Fibroblast of lung (primary cell): ENCODE measurements at regions not wholly inside any gene's neighbourhood (a gene's known extent, or its start where the extent isn't known, plus 50 kb on each side); places are given as distances from the start of the nearest gene placed in this dataset.

Experiments
- DNase-seq, 2 donors: peaks; one replicate each; pipeline versions ENCODE4 v3.0.0 to v3.0.0-alpha.2; 2010; ENCODE audit warnings: low read depth in 2 of 2
- H2AFZ ChIP-seq: 2 replicates; pipeline ENCODE4 v1.5.1; 2012; ENCODE audit warnings: low read length, control low read depth, inconsistent platforms
- H3K27ac ChIP-seq: 2 replicates; pipeline ENCODE4 v1.5.1; 2011; ENCODE audit warnings: low read length, control low read depth; ENCODE audit not compliant: insufficient read depth
- H3K27me3 ChIP-seq: 2 replicates; pipeline ENCODE4 v1.5.1; 2011; ENCODE audit warnings: mild to moderate bottlenecking, low read length; ENCODE audit not compliant: control insufficient read depth, insufficient read depth
- H3K36me3 ChIP-seq: 2 replicates; pipeline ENCODE4 v1.5.1; 2011; ENCODE audit warnings: low read length; ENCODE audit not compliant: control insufficient read depth, insufficient read depth
- H3K4me1 ChIP-seq: 2 replicates; pipeline ENCODE4 v1.5.1; 2011; ENCODE audit warnings: low read length; ENCODE audit not compliant: control insufficient read depth, insufficient read depth; ENCODE audit errors: extremely low read depth
- H3K4me2 ChIP-seq: 2 replicates; pipeline ENCODE4 v1.5.1; 2011; ENCODE audit warnings: low read length, control low read depth; ENCODE audit not compliant: insufficient read depth; ENCODE audit errors: extremely low read depth
- H3K4me3 ChIP-seq, 4 experiments: fragments of 200-600 bp in 1 of 4; sonication (generic) in 1 of 4; replicated peaks in 1 of 4; 2 replicates each; pipeline ENCODE4 v1.5.1; 2011 to 2016; ENCODE audit warnings: low read length in 4 of 4, low read depth in 3 of 4, mild to moderate bottlenecking in 3 of 4, control low read depth in 2 of 4, inconsistent platforms in 1 of 4, mixed read lengths in 1 of 4; ENCODE audit not compliant: insufficient read depth in 1 of 4; ENCODE audit errors: control extremely low read depth in 1 of 4
- H3K79me2 ChIP-seq: 2 replicates; pipeline ENCODE4 v1.5.1; 2012; ENCODE audit warnings: mild to moderate bottlenecking, low read length, inconsistent platforms; ENCODE audit not compliant: control insufficient read depth, insufficient read depth
- H3K9ac ChIP-seq: 2 replicates; pipeline ENCODE4 v1.5.1; 2011; ENCODE audit warnings: mild to moderate bottlenecking, low read length, control low read depth; ENCODE audit not compliant: insufficient read depth
- H3K9me3 ChIP-seq: 2 replicates; pipeline ENCODE4 v1.5.1; 2012; ENCODE audit warnings: low read depth, low read length; ENCODE audit not compliant: control insufficient read depth, insufficient read depth
- H4K20me1 ChIP-seq: 2 replicates; pipeline ENCODE4 v1.5.1; 2011; ENCODE audit warnings: low read length; ENCODE audit not compliant: control insufficient read depth, insufficient read depth; ENCODE audit errors: extremely low read depth
- EZH2 ChIP-seq: IDR thresholded peaks from 2 replicates; pipeline ENCODE4 v1.5.1; 2012; ENCODE audit warnings: low read length, control low read depth, mild to moderate bottlenecking; ENCODE audit errors: missing control alignments
- TF ChIP-seq, protein P1 (sequence below), 2 donors: IDR thresholded peaks in 1 of 2; conservative IDR thresholded peaks in 1 of 2; 1 replicate in 1 of 2; 2 replicates in 1 of 2; pipeline ENCODE4 v1.5.1; 2011 to 2012; ENCODE audit warnings: low read length in 2 of 2, control low read depth in 1 of 2, inconsistent platforms in 1 of 2, low read depth in 1 of 2, mild to moderate bottlenecking in 1 of 2

DNA sequence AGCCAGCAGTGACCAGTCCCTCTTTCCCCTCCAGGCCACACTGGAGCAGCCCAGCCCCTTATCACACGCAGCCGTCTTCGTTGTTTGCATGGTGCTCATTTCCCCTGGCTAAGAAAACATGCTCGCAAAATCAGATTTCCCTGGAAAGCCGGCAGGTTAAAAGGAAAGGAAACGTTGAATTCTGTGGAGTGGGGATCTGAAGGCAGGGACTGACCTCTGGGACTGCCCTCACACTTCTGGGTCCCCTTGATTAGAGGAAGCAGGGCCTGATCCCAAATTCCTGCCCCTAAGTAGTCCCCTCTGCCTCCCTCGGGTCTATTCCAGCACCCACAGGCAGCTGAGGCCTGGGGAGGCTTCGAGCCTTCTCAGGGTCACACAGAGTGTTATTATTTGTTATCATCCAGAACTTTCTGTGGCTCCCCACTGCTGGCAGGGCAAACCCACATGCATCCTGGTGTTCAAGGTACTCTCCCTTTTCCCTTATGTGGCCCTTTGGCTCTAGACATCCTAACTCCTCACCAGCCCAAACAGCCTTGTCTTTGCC lies 125.2 kb upstream of the ZBTB40 start:
- Histone ChIP-seq H3K4me1 (no peaks in the 10 kb centered on the region), H3K9me3 (no peaks in the 10 kb centered on the region), H2AFZ (no peak overlapping the region), H3K9ac (no peak overlapping the region), H3K4me3 (no peak overlapping the region), H3K4me2 (no peak overlapping the region), H3K36me3 (no peaks in the 10 kb centered on the region), H3K27me3 (peaks cover 7% of the 10 kb centered on the region), H3K27ac (no peak overlapping the region), H3K79me2 (no peaks in the 10 kb centered on the region), H4K20me1 (no peaks in the 10 kb centered on the region)
- TF ChIP-seq, protein P1, sequence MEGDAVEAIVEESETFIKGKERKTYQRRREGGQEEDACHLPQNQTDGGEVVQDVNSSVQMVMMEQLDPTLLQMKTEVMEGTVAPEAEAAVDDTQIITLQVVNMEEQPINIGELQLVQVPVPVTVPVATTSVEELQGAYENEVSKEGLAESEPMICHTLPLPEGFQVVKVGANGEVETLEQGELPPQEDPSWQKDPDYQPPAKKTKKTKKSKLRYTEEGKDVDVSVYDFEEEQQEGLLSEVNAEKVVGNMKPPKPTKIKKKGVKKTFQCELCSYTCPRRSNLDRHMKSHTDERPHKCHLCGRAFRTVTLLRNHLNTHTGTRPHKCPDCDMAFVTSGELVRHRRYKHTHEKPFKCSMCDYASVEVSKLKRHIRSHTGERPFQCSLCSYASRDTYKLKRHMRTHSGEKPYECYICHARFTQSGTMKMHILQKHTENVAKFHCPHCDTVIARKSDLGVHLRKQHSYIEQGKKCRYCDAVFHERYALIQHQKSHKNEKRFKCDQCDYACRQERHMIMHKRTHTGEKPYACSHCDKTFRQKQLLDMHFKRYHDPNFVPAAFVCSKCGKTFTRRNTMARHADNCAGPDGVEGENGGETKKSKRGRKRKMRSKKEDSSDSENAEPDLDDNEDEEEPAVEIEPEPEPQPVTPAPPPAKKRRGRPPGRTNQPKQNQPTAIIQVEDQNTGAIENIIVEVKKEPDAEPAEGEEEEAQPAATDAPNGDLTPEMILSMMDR (conservative IDR thresholded peaks at IDR 0.05 in 1 of 2, IDR thresholded peaks at IDR 0.05 in 1 of 2; ENCODE audit: low read depth in 1 of 2, low read length in 2 of 2): no peak
- TF ChIP-seq EZH2: no peak
- DNase-seq: no peak

DNA sequence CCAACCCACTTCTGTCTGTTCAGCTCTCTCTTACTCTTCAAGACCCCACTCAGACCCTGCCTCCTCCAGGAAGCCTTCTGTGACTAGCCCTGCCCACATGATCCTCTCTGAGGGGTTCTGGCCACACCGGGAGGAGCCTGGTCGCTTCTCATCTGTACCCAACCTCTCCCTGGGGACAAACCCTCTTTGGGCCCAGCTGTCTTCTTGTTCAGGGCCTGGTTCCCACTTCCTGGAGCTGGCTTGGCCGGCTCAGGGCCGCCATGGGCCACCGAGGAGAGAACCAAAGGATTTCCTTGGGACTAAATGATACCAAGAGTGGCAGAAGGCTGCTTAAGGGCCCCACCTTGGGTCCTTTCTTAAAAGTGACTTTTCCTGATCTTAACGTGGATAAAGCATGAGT lies 124.7 kb upstream of the ZBTB40 start:
- no peak overlapping the region for H3K9ac ChIP-seq
- no peaks in the 10 kb centered on the region for H3K36me3 ChIP-seq
- no peaks in the 10 kb centered on the region for H3K9me3 ChIP-seq
- no peak overlapping the region for H3K4me3 ChIP-seq
- H4K20me1 ChIP-seq: no peaks in the 10 kb centered on the region
- H3K79me2 ChIP-seq: no peaks in the 10 kb centered on the region
- no peak overlapping the region for H3K27ac ChIP-seq
- H3K4me1 ChIP-seq: no peaks in the 10 kb centered on the region
- no peak overlapping the region for H2AFZ ChIP-seq
- peaks cover 7% of the 10 kb centered on the region for H3K27me3 ChIP-seq
- no peak for TF ChIP-seq EZH2
- TF ChIP-seq, protein P1 (conservative IDR thresholded peaks at IDR 0.05 in 1 of 2, IDR thresholded peaks at IDR 0.05 in 1 of 2; ENCODE audit: low read depth in 1 of 2, low read length in 2 of 2): no peak
- no peak for DNase-seq
- no peak overlapping the region for H3K4me2 ChIP-seq

DNA sequence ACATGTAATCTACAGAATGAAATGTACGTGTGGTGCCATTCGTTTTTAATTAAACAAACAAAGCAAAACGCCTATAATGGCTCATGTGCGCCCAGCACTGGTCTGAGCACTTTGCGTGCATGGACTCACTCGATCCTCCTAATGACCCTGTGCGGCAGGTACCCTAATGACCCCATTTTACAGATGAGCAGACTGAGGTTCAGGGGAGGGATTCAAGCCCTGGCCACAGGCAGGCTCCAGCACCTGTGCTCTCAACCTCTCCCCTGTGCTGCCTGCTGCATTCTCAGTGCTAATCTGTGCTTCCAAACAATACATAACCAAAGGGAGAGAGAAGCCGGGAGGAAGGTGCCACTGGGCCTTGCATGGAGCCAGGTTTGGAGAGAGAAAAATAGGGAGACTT lies 124.2 kb upstream of the ZBTB40 start:
- Histone ChIP-seq H3K27ac (no peak overlapping the region), H3K9me3 (no peaks in the 10 kb centered on the region), H3K27me3 (peaks cover 7% of the 10 kb centered on the region), H3K4me3 (no peak overlapping the region), H3K4me2 (no peak overlapping the region), H2AFZ (no peak overlapping the region), H3K9ac (no peak overlapping the region), H3K79me2 (no peaks in the 10 kb centered on the region), H3K4me1 (no peaks in the 10 kb centered on the region), H3K36me3 (no peaks in the 10 kb centered on the region), H4K20me1 (no peaks in the 10 kb centered on the region)
- no peak for DNase-seq
- TF ChIP-seq, protein P1 (conservative IDR thresholded peaks at IDR 0.05 in 1 of 2, IDR thresholded peaks at IDR 0.05 in 1 of 2; ENCODE audit: low read depth in 1 of 2, low read length in 2 of 2): no peak
- TF ChIP-seq EZH2: no peak
